HG03025 (cell line): ENCODE measurements at regions not wholly inside any gene's neighbourhood (a gene's known extent, or its start where the extent isn't known, plus 50 kb on each side); places are given as distances from the start of the nearest gene placed in this dataset.
"Not testable (repeated sequence)": the region's sequence is repeated elsewhere in the genome, so short reads cannot be mapped to it uniquely, and the experiment has no call there.

Source experiments
- ATAC-seq: cut with Tn5 transposase; IDR thresholded peaks from one replicate; pipeline ENCODE4 v1.9.1; 2021; ENCODE audit warnings: mild to moderate bottlenecking, moderate library complexity; ENCODE audit not compliant: unreplicated experiment, low FRiP score

GRCh38 chr5:124212934-124213333 is 533.5 kb downstream of the ZNF608 start:
- ATAC-seq = no peak

- no peak for ATAC-seq
Measured at GRCh38 chr5:124210111-124210910, 536.1 kb downstream of the ZNF608 start.

- ATAC-seq = no peak
Measured at GRCh38 chr5:124207118-124207517, 539.3 kb downstream of the ZNF608 start.

GRCh38 chr5:124206540-124206939 is 539.9 kb downstream of the ZNF608 start:
- ATAC-seq = no peak

GRCh38 chr5:124203303-124203702 is 543.1 kb downstream of the ZNF608 start:
- ATAC-seq = no peak

- no peak for ATAC-seq
Measured at GRCh38 chr5:124200381-124200780, 546.1 kb downstream of the ZNF608 start.

GRCh38 chr5:124199893-124200292 is 546.5 kb downstream of the ZNF608 start:
- no peak for ATAC-seq

GRCh38 chr5:124195411-124195810 is 551.0 kb downstream of the ZNF608 start:
- no peak for ATAC-seq

GRCh38 chr5:124194282-124194681 is 552.2 kb downstream of the ZNF608 start:
- no peak for ATAC-seq

GRCh38 chr5:124193371-124193789 is 553.1 kb downstream of the ZNF608 start:
- no peak for ATAC-seq

- no peak for ATAC-seq
Measured at GRCh38 chr5:124192716-124193115, 553.7 kb downstream of the ZNF608 start.

GRCh38 chr5:124185716-124186115 is 560.7 kb downstream of the ZNF608 start:
- ATAC-seq = no peak

- ATAC-seq = peak; percentile 74
Measured at GRCh38 chr5:124182133-124182532, 564.3 kb downstream of the ZNF608 start.

- no peak for ATAC-seq
Measured at GRCh38 chr5:124180875-124181461, 565.5 kb downstream of the ZNF608 start.

GRCh38 chr5:124180299-124180874 is 566.1 kb downstream of the ZNF608 start:
- ATAC-seq = no peak

- no peak for ATAC-seq
Measured at GRCh38 chr5:124179819-124180218, 566.6 kb downstream of the ZNF608 start.

GRCh38 chr5:124178050-124178449 is 568.4 kb downstream of the ZNF608 start:
- no peak for ATAC-seq

- ATAC-seq = no peak
Measured at GRCh38 chr5:124176692-124177091, 569.7 kb downstream of the ZNF608 start.

GRCh38 chr5:124173386-124173785 is 573.1 kb downstream of the ZNF608 start:
- no peak for ATAC-seq

- no peak for ATAC-seq
Measured at GRCh38 chr5:124172389-124173003, 573.9 kb downstream of the ZNF608 start.

GRCh38 chr5:124168093-124168492 is 578.3 kb downstream of the ZNF608 start:
- not testable (repeated sequence) for ATAC-seq
